Posterior vena cava (tissue), 2 donors: ENCODE measurements at regions not wholly inside any gene's neighbourhood (a gene's known extent, or its start where the extent isn't known, plus 50 kb on each side); places are given as distances from the start of the nearest gene placed in this dataset.
A peak's percentile ranks its signal among the peaks of the same experiment; 100 is the strongest.
"Not testable (repeated sequence)": the region's sequence is repeated elsewhere in the genome, so short reads cannot be mapped to it uniquely, and the experiment has no call there.

ENCODE experiments used
- DNase-seq: peaks from one replicate; pipeline ENCODE4 v3.0.0-alpha.2; 2020; ENCODE audit warnings: low spot score
- intact Hi-C, 2 donors: fragments of 100-400 bp; cut with DNase I; formaldehyde crosslinking; loops; one replicate each; pipeline versions ENCODE4 v1.14.1 to v1.14.2; 2022 to 2023
- donor health status: DM: yes; HTN: yes; CAD: no.
- donor health status: DM: yes; HTN: yes; CAD: no.

DNA sequence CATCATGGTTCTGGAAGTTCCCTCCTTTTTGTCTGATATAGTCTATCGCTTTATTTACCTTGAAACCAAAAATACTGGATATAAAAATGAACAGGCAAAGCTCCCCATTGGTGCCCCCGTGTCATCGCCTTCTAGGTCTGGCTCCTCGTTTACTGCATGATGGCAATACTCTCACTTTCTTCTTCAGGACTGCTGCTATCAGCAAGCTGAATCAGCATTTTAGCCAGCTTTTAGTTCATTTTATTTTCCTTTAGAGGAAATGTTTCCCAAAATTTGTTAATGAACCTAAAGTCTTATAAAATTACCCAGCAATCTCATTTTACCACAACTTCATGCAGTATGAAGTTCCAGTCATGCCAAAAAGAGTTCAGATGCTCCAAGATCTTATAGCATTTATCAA, 80.5 kb downstream of the ZIC3 start:
- DNase-seq, result no peak
- intact Hi-C loops, result no loop called here

DNA sequence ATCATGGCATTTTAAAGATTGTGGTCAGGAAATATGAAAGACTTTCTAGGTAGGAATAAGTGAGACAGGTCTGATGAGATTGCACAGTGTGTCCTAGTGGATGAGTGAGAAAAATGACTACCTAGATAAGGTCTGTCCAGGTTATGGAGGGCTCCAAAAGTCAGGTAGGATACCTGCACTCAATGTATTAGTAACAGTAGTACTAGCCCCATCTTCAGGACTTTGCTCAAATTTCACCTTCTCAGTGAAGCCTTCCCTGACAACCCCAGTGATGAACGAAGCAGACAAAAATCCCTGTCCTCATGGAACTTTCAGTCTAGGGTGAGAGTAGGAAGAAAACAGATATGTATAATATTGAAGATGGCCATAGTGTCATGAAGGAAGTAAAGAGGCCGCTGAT, 85.7 kb downstream of the ZIC3 start:
- intact Hi-C loops, result no loop called here

DNA sequence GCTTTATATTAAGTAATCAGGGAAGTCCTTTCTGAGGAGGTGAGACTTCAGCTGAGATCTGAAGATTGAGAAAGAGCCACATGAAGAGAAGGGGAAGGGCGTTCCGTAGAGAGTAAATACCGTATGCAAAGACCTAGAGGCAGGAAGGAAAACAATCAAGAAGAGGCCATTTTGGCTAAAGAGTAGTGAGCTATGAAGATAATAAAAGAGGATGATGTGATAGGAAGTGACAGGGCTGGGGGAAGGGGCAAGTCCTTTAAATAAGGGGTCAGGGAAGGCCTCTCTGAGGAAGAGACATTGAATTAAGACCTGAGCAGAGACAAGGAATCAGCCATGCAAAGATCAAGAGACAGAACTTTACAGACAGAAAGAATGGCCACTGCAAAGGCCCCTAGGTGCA, 86.2 kb downstream of the ZIC3 start:
- no peak for DNase-seq
- intact Hi-C loops, result no loop called here

More for the DNA sequence above, 85.7 kb downstream of the ZIC3 start:
- no peak for DNase-seq

DNA sequence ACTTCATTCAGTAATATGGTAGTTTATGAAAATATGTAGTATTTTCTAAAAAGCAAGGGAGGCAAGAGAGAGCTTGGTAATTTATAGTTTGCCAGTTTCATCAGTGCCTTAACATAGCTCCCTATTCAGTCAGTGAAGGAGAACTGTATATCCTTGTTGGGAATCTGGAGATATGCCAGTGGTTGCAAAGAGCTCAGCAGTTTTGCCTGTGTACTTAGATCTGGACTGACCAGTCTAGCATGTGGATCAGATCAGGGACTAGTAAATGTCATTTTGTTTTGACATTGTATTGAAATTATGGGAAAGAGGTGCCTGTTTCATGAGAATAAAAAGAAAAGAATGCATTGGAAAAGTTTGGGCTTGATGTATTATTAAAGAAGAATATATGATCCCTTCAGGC, 88.6 kb downstream of the ZIC3 start:
- intact Hi-C loops, result no loop called here
- DNase-seq, result no peak

GRCh38 chrX:137667776-137668175, 101.8 kb downstream of the ZIC3 start:
- intact Hi-C loops, result no loop called here
- no peak for DNase-seq

DNA sequence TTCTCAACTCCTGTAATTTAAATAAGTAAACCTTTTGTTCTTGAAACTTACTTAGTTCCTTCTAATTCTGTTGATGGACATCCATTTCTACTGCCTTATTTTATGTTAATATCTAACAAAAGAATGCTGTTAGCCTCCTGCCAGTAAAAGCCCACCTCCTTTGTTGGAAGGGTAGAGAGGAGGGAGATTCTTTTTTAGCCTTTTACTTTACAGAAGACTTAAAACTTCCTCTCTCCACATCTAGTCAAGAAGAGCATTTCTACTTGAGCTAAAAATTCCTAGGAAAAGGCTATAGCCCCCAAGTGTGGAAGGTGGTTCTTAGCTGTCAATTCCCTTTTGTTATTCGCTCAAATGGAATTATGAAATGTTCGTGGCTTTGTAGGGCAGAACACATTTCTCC, 118.7 kb downstream of the ZIC3 start:
- DNase-seq, result no peak
- intact Hi-C loops, result no loop called here

- no peak for DNase-seq
- intact Hi-C loops, result loop anchor here in 1 of 2 donors (5.0 kb wide), 1 partner anchor 1032 kb away; no protein-coding TSS in a partner anchor
Observed at GRCh38 chrX:137695417-137695816, 129.5 kb downstream of the ZIC3 start.

- DNase-seq, result no peak
- intact Hi-C loops, result no loop called here
Observed at GRCh38 chrX:137707348-137707747, 141.4 kb downstream of the ZIC3 start.

- no peak for DNase-seq
- intact Hi-C loops, result no loop called here
Observed at GRCh38 chrX:137742846-137743245, 176.9 kb downstream of the ZIC3 start.

DNA sequence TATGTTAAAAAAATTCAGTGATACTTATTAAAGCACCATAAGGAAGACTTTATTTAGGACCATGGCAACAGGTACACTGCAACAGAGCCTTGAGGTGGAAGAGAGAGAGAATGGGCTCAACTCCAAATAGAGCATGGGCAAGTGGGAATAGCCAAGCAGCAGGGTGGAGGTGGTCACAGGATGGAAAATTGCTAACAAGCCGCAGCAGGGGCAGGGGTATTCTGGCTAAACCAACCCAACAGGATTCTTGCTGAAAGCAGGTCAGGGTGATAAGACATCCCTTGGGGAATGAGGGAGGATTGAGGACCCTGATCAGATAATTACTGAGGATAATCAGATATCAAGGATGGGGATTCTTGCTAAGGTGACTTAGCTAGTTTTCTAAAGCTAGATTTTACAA, 177.5 kb downstream of the ZIC3 start:
- DNase-seq, result no peak
- intact Hi-C loops, result no loop called here

- intact Hi-C loops, result no loop called here
Observed at GRCh38 chrX:137746289-137746688, 180.4 kb downstream of the ZIC3 start.

DNA sequence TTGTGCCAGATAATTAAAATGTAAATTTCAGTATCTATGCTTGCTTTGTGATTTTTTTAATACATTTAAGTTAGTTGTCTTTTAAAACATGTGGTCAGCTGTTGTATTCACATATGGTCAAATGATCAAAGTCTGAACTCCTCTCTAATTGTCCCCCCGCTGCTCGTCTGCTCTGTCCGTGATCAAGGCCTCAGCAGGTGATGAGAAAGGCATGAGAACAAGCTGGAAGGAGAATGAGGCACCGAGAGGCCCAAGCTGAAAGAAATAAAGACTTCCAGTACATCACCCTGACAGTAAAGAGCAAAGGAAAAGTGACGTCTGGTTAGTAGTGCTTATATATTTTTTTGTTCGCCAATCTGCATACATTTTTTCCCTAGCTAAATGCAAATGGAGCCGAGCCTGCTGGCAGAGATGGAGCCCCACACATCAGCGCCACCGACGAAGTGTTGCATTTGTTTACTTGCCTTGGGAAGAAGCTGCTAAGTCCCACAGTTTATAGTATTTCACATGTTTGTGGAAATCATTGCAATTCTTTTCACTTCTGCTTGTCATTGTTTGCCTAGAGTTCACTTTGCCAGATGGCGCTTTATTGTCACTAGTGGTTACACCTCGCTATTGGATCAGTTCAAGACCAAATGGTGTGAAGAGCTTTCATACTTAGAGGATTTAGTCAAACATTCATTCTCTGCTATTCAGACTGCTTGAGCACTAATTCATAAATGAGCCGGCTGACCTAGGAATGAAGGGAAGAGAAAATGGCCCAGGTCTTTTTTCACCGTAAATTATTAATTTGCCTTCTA, 181.5 kb downstream of the ZIC3 start:
- intact Hi-C loops, result no loop called here
- no peak for DNase-seq

More at GRCh38 chrX:137746289-137746688, 180.4 kb downstream of the ZIC3 start:
- DNase-seq, result no peak

DNA sequence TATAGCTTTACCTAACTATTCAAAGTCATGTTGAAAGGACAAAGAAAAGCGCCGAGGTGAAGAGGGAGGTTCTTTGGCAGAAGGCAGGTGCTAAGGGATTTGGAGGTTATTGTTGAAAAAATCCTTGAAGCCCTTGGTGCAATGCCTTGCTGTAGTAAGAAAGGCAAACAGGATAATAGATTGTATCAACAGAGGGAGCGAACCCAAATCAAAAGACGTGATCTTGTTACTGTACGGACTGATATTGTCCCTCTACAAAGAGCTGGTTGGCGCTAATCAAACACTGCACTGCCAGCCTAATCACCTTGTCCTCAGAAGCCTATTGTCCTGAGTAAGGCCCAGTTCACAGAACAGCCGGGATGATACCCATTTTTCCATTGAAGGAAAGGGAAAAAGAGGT, 182.9 kb downstream of the ZIC3 start:
- intact Hi-C loops, result no loop called here
- no peak for DNase-seq

DNA sequence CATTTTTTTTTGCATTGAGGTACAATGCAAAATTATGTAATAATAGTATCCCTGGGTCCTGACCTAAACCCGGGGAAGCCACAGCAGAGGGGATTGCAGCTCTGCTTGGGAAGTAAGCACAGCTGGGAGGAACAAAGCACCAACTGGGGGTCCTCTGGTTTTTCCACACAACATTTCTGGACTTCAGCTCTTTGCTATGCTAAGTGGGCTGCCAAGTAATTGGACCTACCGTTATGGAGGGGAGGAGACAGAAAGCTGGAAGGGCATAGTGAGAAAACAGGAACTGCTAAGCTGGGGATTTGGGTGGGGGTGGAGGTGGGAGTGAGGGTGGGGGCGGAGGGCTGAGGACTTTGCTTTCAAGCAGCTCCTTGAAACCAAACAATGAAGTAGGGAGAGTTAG, 183.3 kb downstream of the ZIC3 start:
- intact Hi-C loops, result no loop called here
- DNase-seq, result no peak

DNA sequence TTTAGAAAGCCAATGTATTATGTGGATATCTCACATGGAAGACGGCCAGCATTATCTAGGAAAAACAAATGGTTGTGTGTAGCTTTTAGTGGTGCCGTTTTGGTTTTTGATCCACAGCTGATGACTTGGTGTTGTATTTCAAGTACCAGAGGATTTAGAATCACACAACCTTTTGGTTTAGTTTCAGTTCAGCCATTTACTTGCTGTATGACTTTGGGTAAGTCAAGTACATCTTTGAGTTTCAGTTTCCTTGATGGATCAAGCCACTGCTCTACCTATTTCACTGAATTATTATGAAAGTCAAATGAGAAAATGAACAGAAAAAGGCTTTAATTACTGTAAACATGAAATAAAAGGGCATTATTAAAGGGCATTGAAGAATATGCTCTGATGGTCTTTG, 205.6 kb downstream of the ZIC3 start:
- no peak for DNase-seq
- intact Hi-C loops, result no loop called here

GRCh38 chrX:137792214-137792613, 226.3 kb downstream of the ZIC3 start:
- intact Hi-C loops, result no loop called here
- peak; percentile 31 for DNase-seq

GRCh38 chrX:137797926-137798325, 232.0 kb downstream of the ZIC3 start:
- DNase-seq, intact Hi-C loops: not testable (repeated sequence)

- no peak for DNase-seq
- intact Hi-C loops, result no loop called here
Observed at GRCh38 chrX:137823257-137823656, 257.3 kb downstream of the ZIC3 start.

DNA sequence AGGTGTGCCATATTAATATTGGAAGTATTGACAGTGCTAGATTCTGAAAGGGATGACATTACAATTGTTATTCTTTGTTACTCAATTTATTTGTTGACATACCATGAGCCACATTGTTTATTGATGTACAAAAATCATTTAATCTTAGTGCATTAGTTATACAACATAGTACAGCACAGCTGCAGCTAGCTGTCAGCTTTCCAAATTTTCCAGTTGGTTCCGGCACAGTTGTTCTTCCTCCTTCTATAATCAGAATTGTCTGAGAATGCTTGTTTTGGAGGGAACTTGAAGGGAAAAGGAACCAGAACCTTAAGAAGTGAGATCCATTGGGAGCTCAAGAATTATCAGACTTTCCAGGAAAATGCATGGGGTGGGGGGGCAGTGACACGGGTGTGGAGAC, 281.4 kb downstream of the ZIC3 start:
- no peak for DNase-seq
- intact Hi-C loops, result loop anchor here in 1 of 2 donors (10.0 kb wide), 1 partner anchor 1083 kb away; no protein-coding TSS in a partner anchor

- intact Hi-C loops, result loop anchor here in 1 of 2 donors (10.0 kb wide), 1 partner anchor 1084 kb away; no protein-coding TSS in a partner anchor
- DNase-seq, result no peak
Observed at GRCh38 chrX:137848266-137848905, 282.5 kb downstream of the ZIC3 start.

- intact Hi-C loops, result no loop called here
- DNase-seq, result no peak
Observed at GRCh38 chrX:137852502-137852901, 286.6 kb downstream of the ZIC3 start.
